ENCODE measurements at regions not wholly inside any gene's neighbourhood (a gene's known extent, or its start where the extent isn't known, plus 50 kb on each side); places are given as distances from the start of the nearest gene placed in this dataset.
A peak's percentile ranks its signal among the peaks of the same experiment; 100 is the strongest.

DNA sequence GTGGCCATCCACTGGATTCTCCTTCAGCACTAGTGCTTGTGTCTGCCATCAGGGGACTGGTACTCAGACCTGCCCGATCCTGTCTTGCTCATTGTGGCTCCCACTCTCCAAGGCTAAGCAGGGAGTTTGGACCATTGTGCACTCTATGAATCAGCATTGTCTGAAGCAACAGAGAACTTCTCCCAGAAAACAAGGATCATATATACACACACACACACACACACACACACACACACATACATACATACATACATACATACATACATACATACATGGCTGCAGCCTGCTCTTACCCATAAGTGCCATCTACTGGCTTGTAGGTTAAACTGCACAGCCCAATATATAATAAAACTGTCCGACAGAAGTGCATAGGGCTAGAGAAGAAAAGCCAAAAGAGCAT lies 345.3 kb upstream of the LCORL start:
- TF ChIP-seq, protein P1, sequence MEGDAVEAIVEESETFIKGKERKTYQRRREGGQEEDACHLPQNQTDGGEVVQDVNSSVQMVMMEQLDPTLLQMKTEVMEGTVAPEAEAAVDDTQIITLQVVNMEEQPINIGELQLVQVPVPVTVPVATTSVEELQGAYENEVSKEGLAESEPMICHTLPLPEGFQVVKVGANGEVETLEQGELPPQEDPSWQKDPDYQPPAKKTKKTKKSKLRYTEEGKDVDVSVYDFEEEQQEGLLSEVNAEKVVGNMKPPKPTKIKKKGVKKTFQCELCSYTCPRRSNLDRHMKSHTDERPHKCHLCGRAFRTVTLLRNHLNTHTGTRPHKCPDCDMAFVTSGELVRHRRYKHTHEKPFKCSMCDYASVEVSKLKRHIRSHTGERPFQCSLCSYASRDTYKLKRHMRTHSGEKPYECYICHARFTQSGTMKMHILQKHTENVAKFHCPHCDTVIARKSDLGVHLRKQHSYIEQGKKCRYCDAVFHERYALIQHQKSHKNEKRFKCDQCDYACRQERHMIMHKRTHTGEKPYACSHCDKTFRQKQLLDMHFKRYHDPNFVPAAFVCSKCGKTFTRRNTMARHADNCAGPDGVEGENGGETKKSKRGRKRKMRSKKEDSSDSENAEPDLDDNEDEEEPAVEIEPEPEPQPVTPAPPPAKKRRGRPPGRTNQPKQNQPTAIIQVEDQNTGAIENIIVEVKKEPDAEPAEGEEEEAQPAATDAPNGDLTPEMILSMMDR (IDR thresholded peaks at IDR 0.05; ENCODE audit: insufficient read depth in 1 of 2, low read depth in 1 of 2, low read length in 1 of 2, severe bottlenecking in 1 of 2, unreplicated experiment in 1 of 2) = peak; percentile 51 to 60
- no peaks in the 10 kb centered on the region for H3K9me3 ChIP-seq
- peaks cover 6% of the 10 kb centered on the region for H3K9me3 Mint-ChIP-seq (ENCODE audit: unreplicated experiment)
- ChIA-PET POLR2A (no interaction called here), CTCF (no interaction called here)
- peak in 1 of 2 experiments; percentile 19 for DNase-seq
- no peaks in the 10 kb centered on the region for H3K4me1 Mint-ChIP-seq (ENCODE audit: low read depth, unreplicated experiment)
- H3K36me3 Mint-ChIP-seq (ENCODE audit: insufficient read depth, unreplicated experiment) = no peaks in the 10 kb centered on the region
- H3K27me3 ChIP-seq (replicated peaks; ENCODE audit: control insufficient read depth, insufficient read depth, low read length) = no peaks in the 10 kb centered on the region
- H3K4me3 ChIP-seq (ENCODE audit: low read depth, low read length) = no peak overlapping the region
- no peaks in the 10 kb centered on the region for H3K27me3 Mint-ChIP-seq (ENCODE audit: insufficient read depth, unreplicated experiment)
- intact Hi-C loops (cut with micrococcal nuclease; ENCODE audit: unreplicated experiment) = loop anchor here (1.0 to 10.0 kb wide), 3 partner anchors 172 to 550 kb away; no protein-coding TSS in a partner anchor
- no peak overlapping the region for H3K4me3 Mint-ChIP-seq (ENCODE audit: unreplicated experiment)
- no TSS peak for BruUV-seq (replicated peaks)
- H3K27ac Mint-ChIP-seq (ENCODE audit: unreplicated experiment) = no peak overlapping the region
- peaks cover 5% of the 10 kb centered on the region; the same call in 1 of the 2 replicates for H3K4me1 ChIP-seq
- H3K36me3 ChIP-seq (ENCODE audit: control insufficient read depth, insufficient read depth, low read length) = no peaks in the 10 kb centered on the region

DNA sequence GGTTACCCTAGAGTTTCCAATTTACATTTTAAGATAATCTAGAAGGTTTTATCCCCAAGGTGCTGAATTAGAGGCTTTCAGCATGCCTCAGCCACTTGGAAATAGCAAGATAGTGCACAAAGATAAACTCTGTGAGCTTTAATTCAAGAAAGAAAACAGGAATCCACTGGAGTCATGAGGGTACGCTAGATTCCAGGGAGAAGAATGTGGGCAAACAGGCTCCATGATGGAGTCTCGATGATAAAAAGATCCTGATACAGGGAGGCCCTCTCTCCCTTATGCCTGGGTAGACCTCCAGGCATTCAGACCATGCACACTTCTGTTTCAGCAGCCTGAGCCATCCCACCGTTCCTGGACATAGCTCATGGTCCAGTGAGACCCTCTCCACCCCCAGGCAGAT lies 344.6 kb upstream of the LCORL start:
- CTCF ChIA-PET = no interaction called here
- H3K4me3 ChIP-seq (ENCODE audit: low read depth, low read length) = no peak overlapping the region

DNA sequence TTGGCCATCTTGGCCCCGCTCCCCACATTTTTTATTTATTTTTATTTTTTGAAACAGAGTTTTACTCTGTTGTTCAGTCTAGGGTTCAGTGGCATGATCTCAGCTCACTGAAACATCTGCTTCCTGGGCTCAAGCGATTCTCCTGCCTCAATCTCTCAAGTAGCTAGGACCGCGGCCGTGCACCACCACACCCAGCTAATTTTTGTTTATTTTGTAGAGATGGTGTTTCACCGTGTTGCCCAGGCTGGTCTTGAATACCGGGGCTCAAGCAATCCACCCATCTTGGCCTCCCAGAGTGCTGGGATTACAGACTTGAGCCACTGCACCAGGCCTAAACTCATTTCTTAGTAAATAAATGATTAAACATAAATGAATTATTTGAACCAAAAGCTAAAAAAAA lies 322.0 kb upstream of the LCORL start:
- Histone ChIP-seq H3K9me3 (no peaks in the 10 kb centered on the region), H3K27me3 (replicated peaks; ENCODE audit: control insufficient read depth, insufficient read depth, low read length) (no peaks in the 10 kb centered on the region), H3K4me1 (no peaks in the 10 kb centered on the region), H3K36me3 (ENCODE audit: control insufficient read depth, insufficient read depth, low read length) (no peaks in the 10 kb centered on the region), H3K4me3 (ENCODE audit: low read depth, low read length) (no peak overlapping the region)
- TF ChIP-seq, protein P1 (IDR thresholded peaks at IDR 0.05; ENCODE audit: insufficient read depth in 1 of 2, low read depth in 1 of 2, low read length in 1 of 2, severe bottlenecking in 1 of 2, unreplicated experiment in 1 of 2) = no peak
- Mint-ChIP-seq H3K36me3 (ENCODE audit: insufficient read depth, unreplicated experiment) (no peaks in the 10 kb centered on the region), H3K9me3 (ENCODE audit: unreplicated experiment) (no peaks in the 10 kb centered on the region), H3K4me1 (ENCODE audit: low read depth, unreplicated experiment) (no peaks in the 10 kb centered on the region), H3K27me3 (ENCODE audit: insufficient read depth, unreplicated experiment) (no peaks in the 10 kb centered on the region), H3K4me3 (ENCODE audit: unreplicated experiment) (no peak overlapping the region), H3K27ac (ENCODE audit: unreplicated experiment) (no peak overlapping the region)
- DNase-seq = no peak
- intact Hi-C loops (cut with micrococcal nuclease; ENCODE audit: unreplicated experiment) = no loop called here
- CTCF ChIA-PET = no interaction called here
- POLR2A ChIA-PET = no interaction called here
- no TSS peak for BruUV-seq (replicated peaks)

More for the DNA sequence above, 344.6 kb upstream of the LCORL start:
- Mint-ChIP-seq H3K27me3 (ENCODE audit: insufficient read depth, unreplicated experiment) (no peaks in the 10 kb centered on the region), H3K27ac (ENCODE audit: unreplicated experiment) (no peak overlapping the region), H3K36me3 (ENCODE audit: insufficient read depth, unreplicated experiment) (no peaks in the 10 kb centered on the region), H3K4me3 (ENCODE audit: unreplicated experiment) (no peak overlapping the region), H3K4me1 (ENCODE audit: low read depth, unreplicated experiment) (no peaks in the 10 kb centered on the region), H3K9me3 (ENCODE audit: unreplicated experiment) (peaks cover 6% of the 10 kb centered on the region)
- no TSS peak for BruUV-seq (replicated peaks)
- intact Hi-C loops (cut with micrococcal nuclease; ENCODE audit: unreplicated experiment) = loop anchor here (5.0 to 10.0 kb wide), 2 partner anchors 171 to 434 kb away; no protein-coding TSS in a partner anchor
- no peak for DNase-seq
- POLR2A ChIA-PET = no interaction called here
- H3K9me3 ChIP-seq = no peaks in the 10 kb centered on the region
- peaks cover 5% of the 10 kb centered on the region; the same call in 1 of the 2 replicates for H3K4me1 ChIP-seq
- TF ChIP-seq, protein P1 (IDR thresholded peaks at IDR 0.05; ENCODE audit: insufficient read depth in 1 of 2, low read depth in 1 of 2, low read length in 1 of 2, severe bottlenecking in 1 of 2, unreplicated experiment in 1 of 2) = no peak
- H3K36me3 ChIP-seq (ENCODE audit: control insufficient read depth, insufficient read depth, low read length) = no peaks in the 10 kb centered on the region
- no peaks in the 10 kb centered on the region for H3K27me3 ChIP-seq (replicated peaks; ENCODE audit: control insufficient read depth, insufficient read depth, low read length)

Data from Caco-2 (cell line).